Gastrocnemius medialis (tissue), 4 donors: ENCODE measurements at regions not wholly inside any gene's neighbourhood (a gene's known extent, or its start where the extent isn't known, plus 50 kb on each side); places are given as distances from the start of the nearest gene placed in this dataset.

Experiments
- ATAC-seq, 2 donors: fragments of 150-250 bp; one replicate each; pipeline ENCODE4 v1.9.1; 2016
- DNase-seq, 2 donors: peaks; one replicate each; pipeline ENCODE4 v3.0.0-alpha.2; 2019
- H3K27ac ChIP-seq, 4 donors: fragments of 200-600 bp; sonication (generic); 1 replicate in 1 of 4; 2 replicates in 3 of 4; pipeline ENCODE4 v1.5.1; 2016 to 2018; ENCODE audit warnings: mild to moderate bottlenecking in 2 of 4, moderate library complexity in 1 of 4
- H3K27me3 ChIP-seq, 3 donors: fragments of 200-600 bp; sonication (generic) in 2 of 3; 1 replicate in 1 of 3; 2 replicates in 2 of 3; pipeline versions ENCODE4 v1.5.1 to v1.6.0; 2016 to 2019; ENCODE audit warnings: mild to moderate bottlenecking in 1 of 3, moderate library complexity in 1 of 3
- H3K36me3 ChIP-seq, 2 donors: fragments of 200-600 bp; sonication (generic) in 1 of 2; one replicate each; pipeline ENCODE4 v1.5.1; 2017 to 2018
- H3K4me1 ChIP-seq, 2 donors: fragments of 200-600 bp; sonication (generic) in 1 of 2; one replicate each; pipeline ENCODE4 v1.5.1; 2016 to 2017; ENCODE audit warnings: mild to moderate bottlenecking in 2 of 2
- H3K4me3 ChIP-seq, 4 donors: fragments of 200-600 bp; sonication (generic) in 3 of 4; 1 replicate in 1 of 4; 2 replicates in 3 of 4; pipeline ENCODE4 v1.5.1; 2016 to 2019; ENCODE audit warnings: mild to moderate bottlenecking in 2 of 4
- H3K9me3 ChIP-seq, 3 donors: fragments of 200-600 bp; sonication (generic) in 2 of 3; 1 replicate in 1 of 3; 2 replicates in 2 of 3; pipeline ENCODE4 v1.5.1; 2016 to 2019
- POLR2A ChIP-seq, 2 donors: fragments of 450-650 bp; IDR thresholded peaks; one replicate each; pipeline ENCODE4 v1.6.1; 2017; ENCODE audit warnings: antibody characterized with exemption in 2 of 2, mild to moderate bottlenecking in 2 of 2, moderate library complexity in 2 of 2
- in situ Hi-C, 4 donors: fragments of 200-750 bp; cut with MboI; loops; one replicate each; pipeline versions ENCODE4 v1.15.0 to v1.8.0; 2017; ENCODE audit warnings: low sequenced_read_pairs in 4 of 4
- intact Hi-C: fragments of 100-400 bp; cut with DNase I; formaldehyde crosslinking; loops from one replicate; pipeline ENCODE4 v1.15.1; 2023; ENCODE audit warnings: low total_unique reads
- TF ChIP-seq, protein P1 (sequence below), 5 experiments: fragments of 450-650 bp in 3 of 5; fragments of 200-600 bp in 2 of 5; sonication (generic) in 2 of 5; IDR thresholded peaks in 4 of 5; conservative IDR thresholded peaks in 1 of 5; 1 replicate in 4 of 5; 2 replicates in 1 of 5; pipeline ENCODE4 v1.5.1; 2016 to 2019; ENCODE audit warnings: antibody characterized with exemption in 5 of 5, mild to moderate bottlenecking in 3 of 5, moderate library complexity in 3 of 5

DNA sequence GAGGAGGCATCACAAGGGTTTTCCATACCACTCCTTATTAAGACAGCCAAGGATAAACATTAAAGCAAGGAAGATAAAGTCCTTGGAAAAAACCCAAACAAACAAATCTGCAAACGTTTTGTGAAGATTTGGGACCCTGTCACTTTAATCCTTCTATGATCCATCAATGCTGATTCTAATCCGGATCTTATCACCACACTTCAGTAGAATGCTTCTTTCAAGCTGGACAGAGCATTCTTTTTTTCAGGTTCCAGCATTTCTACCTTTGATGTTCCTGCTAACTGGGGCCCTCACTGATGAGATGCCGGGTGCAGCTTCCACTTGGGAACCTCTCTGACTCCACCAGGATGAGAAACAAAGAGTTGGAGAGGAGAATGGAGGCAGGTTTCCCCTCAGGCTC is 132.8 kb upstream of the SHB start:
- Histone ChIP-seq H3K9me3 (no peaks in the 10 kb centered on the region), H3K27ac (no peak overlapping the region), H3K4me3 (no peak overlapping the region), H3K4me1 (no peaks in the 10 kb centered on the region), H3K27me3 (peaks cover 0 to 4% (median 0%) of the 10 kb centered on the region in 3 donors), H3K36me3 (no peaks in the 10 kb centered on the region)
- DNase-seq, result no peak
- no peak for ATAC-seq
- no peak for TF ChIP-seq POLR2A (IDR thresholded peaks at IDR 0.05)
- TF ChIP-seq, protein P1, sequence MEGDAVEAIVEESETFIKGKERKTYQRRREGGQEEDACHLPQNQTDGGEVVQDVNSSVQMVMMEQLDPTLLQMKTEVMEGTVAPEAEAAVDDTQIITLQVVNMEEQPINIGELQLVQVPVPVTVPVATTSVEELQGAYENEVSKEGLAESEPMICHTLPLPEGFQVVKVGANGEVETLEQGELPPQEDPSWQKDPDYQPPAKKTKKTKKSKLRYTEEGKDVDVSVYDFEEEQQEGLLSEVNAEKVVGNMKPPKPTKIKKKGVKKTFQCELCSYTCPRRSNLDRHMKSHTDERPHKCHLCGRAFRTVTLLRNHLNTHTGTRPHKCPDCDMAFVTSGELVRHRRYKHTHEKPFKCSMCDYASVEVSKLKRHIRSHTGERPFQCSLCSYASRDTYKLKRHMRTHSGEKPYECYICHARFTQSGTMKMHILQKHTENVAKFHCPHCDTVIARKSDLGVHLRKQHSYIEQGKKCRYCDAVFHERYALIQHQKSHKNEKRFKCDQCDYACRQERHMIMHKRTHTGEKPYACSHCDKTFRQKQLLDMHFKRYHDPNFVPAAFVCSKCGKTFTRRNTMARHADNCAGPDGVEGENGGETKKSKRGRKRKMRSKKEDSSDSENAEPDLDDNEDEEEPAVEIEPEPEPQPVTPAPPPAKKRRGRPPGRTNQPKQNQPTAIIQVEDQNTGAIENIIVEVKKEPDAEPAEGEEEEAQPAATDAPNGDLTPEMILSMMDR (IDR thresholded peaks at IDR 0.05 in 4 of 5, conservative IDR thresholded peaks at IDR 0.05 in 1 of 5), result no peak
- in situ Hi-C loops (no loop called here), intact Hi-C loops (no loop called here)

DNA sequence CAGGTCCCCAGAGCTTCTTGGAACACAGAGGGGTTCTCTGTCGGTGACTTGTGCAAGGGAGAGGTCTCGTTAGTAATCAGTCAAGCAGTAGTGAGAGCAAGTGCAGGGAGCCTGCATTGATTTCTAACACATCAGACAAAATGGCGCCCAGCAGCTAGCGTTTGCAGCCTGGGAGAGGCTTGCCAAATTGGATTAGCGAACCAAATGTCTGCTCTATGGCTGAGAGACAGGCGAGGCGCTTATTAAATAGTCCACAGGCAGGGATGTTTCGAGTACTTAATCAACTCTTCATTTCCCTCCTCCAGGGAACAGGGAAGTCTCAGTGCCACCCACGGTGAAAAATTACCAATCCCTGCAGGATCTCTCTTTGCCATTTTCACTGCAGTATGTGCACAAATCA is 131.4 kb upstream of the SHB start:
- Histone ChIP-seq H3K4me3 (no peak overlapping the region), H3K27ac (no peak overlapping the region), H3K27me3 (peaks cover 0 to 4% (median 0%) of the 10 kb centered on the region in 3 donors), H3K9me3 (no peaks in the 10 kb centered on the region), H3K36me3 (no peaks in the 10 kb centered on the region), H3K4me1 (no peaks in the 10 kb centered on the region)
- intact Hi-C loops, result no loop called here
- DNase-seq, result no peak
- in situ Hi-C loops, result no loop called here
- no peak for ATAC-seq
- no peak for TF ChIP-seq POLR2A (IDR thresholded peaks at IDR 0.05)
- TF ChIP-seq, protein P1 (IDR thresholded peaks at IDR 0.05 in 4 of 5, conservative IDR thresholded peaks at IDR 0.05 in 1 of 5), result no peak

DNA sequence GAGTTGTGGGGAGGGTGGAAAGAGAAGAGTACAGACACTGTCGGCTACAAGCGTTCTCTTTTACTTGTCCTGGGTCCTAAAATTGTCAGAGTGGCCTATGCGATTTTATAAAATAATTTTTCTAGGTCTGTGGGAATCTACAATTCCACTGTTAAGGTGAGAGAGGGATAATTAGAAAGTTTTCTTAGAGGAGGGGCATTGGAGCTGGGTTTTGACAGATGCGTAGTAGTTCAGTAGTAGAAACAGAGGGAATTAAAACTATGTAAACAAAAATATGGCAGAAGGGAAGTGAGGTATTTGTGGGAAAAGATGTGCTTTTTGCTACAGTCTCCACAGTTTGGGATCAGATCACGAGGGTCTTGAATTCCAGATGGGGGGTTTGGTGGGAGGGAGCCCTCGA is 129.1 kb upstream of the SHB start:
- intact Hi-C loops (no loop called here), in situ Hi-C loops (no loop called here)
- H3K4me3 ChIP-seq, result no peak overlapping the region
- DNase-seq, result no peak
- H3K4me1 ChIP-seq, result no peaks in the 10 kb centered on the region
- no peak for ATAC-seq
- H3K36me3 ChIP-seq, result no peaks in the 10 kb centered on the region
- peaks cover 0 to 4% (median 0%) of the 10 kb centered on the region in 3 donors for H3K27me3 ChIP-seq
- TF ChIP-seq, protein P1 (IDR thresholded peaks at IDR 0.05 in 4 of 5, conservative IDR thresholded peaks at IDR 0.05 in 1 of 5), result no peak
- no peak for TF ChIP-seq POLR2A (IDR thresholded peaks at IDR 0.05)
- no peak overlapping the region for H3K27ac ChIP-seq
- H3K9me3 ChIP-seq, result no peaks in the 10 kb centered on the region

DNA sequence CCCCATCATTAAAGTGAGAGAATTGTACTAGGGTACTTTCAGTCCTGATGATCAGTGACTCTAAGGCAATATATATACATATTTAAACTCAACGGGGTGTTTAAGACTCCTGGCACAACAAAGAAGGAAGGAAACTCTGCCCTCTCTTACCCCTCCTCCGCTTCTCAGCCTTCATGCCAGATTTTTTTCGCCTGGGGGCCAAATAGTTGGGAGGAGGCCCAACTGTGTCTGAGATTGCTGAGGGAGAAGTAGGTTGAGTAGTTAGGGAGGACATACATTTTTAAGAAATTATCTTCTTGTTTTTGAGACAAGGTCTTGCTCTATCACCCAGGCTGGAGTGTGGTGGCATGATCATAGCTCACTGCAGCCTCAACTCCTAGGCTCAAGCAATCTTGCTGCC is 127.7 kb upstream of the SHB start:
- intact Hi-C loops, result no loop called here
- ATAC-seq, result no peak
- DNase-seq, result no peak
- no peak overlapping the region for H3K4me3 ChIP-seq
- no peaks in the 10 kb centered on the region for H3K4me1 ChIP-seq
- in situ Hi-C loops, result no loop called here
- peaks cover 0 to 4% (median 0%) of the 10 kb centered on the region in 3 donors for H3K27me3 ChIP-seq
- TF ChIP-seq, protein P1 (IDR thresholded peaks at IDR 0.05 in 4 of 5, conservative IDR thresholded peaks at IDR 0.05 in 1 of 5), result no peak
- no peak for TF ChIP-seq POLR2A (IDR thresholded peaks at IDR 0.05)
- no peaks in the 10 kb centered on the region for H3K9me3 ChIP-seq
- no peak overlapping the region for H3K27ac ChIP-seq
- H3K36me3 ChIP-seq, result no peaks in the 10 kb centered on the region

DNA sequence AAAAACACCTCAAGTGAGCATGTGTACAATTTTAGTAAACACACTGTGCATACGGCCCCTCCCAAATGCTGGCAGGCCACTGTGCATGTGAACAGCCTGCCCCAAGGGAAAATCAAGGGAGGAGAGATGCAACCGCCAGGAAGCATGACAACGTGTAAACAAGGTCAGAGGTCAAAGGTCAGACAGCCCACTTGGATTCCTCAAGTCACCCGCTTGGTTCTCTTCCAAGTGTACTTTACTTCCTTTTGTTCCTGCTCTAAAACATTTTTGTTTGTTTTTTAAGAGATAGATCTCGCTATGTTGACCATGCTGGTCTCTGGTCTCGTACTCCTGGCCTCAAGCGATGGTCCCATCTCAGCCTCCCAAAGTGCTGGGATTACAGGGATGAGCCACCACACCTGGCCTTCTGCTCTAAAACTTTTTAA is 126.7 kb upstream of the SHB start:
- Histone ChIP-seq H3K36me3 (no peaks in the 10 kb centered on the region), H3K4me3 (no peak overlapping the region), H3K27me3 (peaks cover 0 to 4% (median 0%) of the 10 kb centered on the region in 3 donors), H3K27ac (no peak overlapping the region), H3K9me3 (no peaks in the 10 kb centered on the region), H3K4me1 (no peaks in the 10 kb centered on the region)
- intact Hi-C loops, result no loop called here
- no peak for DNase-seq
- no peak for TF ChIP-seq POLR2A (IDR thresholded peaks at IDR 0.05)
- TF ChIP-seq, protein P1 (IDR thresholded peaks at IDR 0.05 in 4 of 5, conservative IDR thresholded peaks at IDR 0.05 in 1 of 5), result no peak
- no peak for ATAC-seq
- in situ Hi-C loops, result no loop called here
